ENCODE measurements at regions not wholly inside any gene's neighbourhood (a gene's known extent, or its start where the extent isn't known, plus 50 kb on each side); places are given as distances from the start of the nearest gene placed in this dataset.

DNA sequence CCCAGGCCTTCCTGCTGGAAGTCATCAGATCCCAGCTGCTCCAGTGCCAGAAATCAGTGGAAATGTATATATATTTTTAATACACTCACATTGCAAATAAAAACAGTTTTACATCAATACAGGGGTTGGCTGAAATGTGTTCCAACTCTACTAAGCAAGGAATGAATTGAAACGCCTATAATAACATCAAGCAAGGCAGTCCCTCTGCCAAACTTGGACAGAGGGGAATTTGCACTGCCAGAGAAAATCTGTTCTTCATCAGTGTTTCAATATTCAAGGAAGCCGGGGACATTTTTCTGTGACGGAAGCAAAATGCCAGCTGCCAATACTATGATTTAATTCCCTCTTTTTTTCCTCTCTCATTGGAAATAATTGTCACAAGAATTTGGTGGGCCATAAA lies 335.3 kb downstream of the TNS1 start:
- Histone ChIP-seq H3K9ac (ENCODE audit: control insufficient read depth, insufficient read depth, low read length) (no peak overlapping the region), H3K36me3 (ENCODE audit: control insufficient read depth in 2 of 2, insufficient read depth in 2 of 2, low read length in 1 of 2) (no peaks in the 10 kb centered on the region), H2AFZ (ENCODE audit: control insufficient read depth, low read depth, low read length) (no peak overlapping the region), H3K4me3 (no peak overlapping the region), H3K27ac (ENCODE audit: control insufficient read depth, insufficient read depth) (no peak overlapping the region), H3K9me3 (replicated peaks; ENCODE audit: control insufficient read depth, insufficient read depth, low read length) (no peaks in the 10 kb centered on the region), H3K79me2 (ENCODE audit: control insufficient read depth, insufficient read depth, low read length) (no peaks in the 10 kb centered on the region), H3K4me2 (ENCODE audit: control insufficient read depth, insufficient read depth) (no peak overlapping the region), H3K4me1 (ENCODE audit: control insufficient read depth, insufficient read depth, low read length) (no peaks in the 10 kb centered on the region), H3K27me3 (replicated peaks in 1 of 2; ENCODE audit: control insufficient read depth in 2 of 2, insufficient read depth in 2 of 2, low read length in 1 of 2) (no peaks in the 10 kb centered on the region), H4K20me1 (ENCODE audit: control insufficient read depth, insufficient read depth) (no peaks in the 10 kb centered on the region)
- ChIA-PET POLR2A (no interaction called here), SMC1A (ENCODE audit: uncharacterized antibody, unreplicated experiment) (interaction anchor here (0.6 to 1.5 kb wide), 2 partner anchors 17 to 30 kb away, joined by 3 read pairs; no protein-coding TSS in a partner anchor), CTCF (interaction anchor here (2.5 kb wide), 1 partner anchor 17 kb away, joined by 14 read pairs; no protein-coding TSS in a partner anchor), RAD21 (ENCODE audit: unreplicated experiment) (no interaction called here)
- intact Hi-C loops (cut with micrococcal nuclease; ENCODE audit: unreplicated experiment), result no loop called here
- in situ Hi-C loops (cut with MboI), result no loop called here
- no peak for FAIRE-seq
- BruUV-seq (replicated peaks), result no TSS peak
- WGBS (ENCODE audit: insufficient coverage, insufficient replicate concordance, low lambda C conversion rate, missing lambda C conversion rate), result 69% methylated on average over 3 of the region's 3 CpGs
- TF ChIP-seq, protein P1, sequence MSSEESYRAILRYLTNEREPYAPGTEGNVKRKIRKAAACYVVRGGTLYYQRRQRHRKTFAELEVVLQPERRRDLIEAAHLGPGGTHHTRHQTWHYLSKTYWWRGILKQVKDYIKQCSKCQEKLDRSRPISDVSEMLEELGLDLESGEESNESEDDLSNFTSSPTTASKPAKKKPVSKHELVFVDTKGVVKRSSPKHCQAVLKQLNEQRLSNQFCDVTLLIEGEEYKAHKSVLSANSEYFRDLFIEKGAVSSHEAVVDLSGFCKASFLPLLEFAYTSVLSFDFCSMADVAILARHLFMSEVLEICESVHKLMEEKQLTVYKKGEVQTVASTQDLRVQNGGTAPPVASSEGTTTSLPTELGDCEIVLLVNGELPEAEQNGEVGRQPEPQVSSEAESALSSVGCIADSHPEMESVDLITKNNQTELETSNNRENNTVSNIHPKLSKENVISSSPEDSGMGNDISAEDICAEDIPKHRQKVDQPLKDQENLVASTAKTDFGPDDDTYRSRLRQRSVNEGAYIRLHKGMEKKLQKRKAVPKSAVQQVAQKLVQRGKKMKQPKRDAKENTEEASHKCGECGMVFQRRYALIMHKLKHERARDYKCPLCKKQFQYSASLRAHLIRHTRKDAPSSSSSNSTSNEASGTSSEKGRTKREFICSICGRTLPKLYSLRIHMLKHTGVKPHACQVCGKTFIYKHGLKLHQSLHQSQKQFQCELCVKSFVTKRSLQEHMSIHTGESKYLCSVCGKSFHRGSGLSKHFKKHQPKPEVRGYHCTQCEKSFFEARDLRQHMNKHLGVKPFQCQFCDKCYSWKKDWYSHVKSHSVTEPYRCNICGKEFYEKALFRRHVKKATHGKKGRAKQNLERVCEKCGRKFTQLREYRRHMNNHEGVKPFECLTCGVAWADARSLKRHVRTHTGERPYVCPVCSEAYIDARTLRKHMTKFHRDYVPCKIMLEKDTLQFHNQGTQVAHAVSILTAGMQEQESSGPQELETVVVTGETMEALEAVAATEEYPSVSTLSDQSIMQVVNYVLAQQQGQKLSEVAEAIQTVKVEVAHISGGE (CRISPR knock-in tag; IDR thresholded peaks at IDR 0.05), result no peak
- TF ChIP-seq SRF (IDR thresholded peaks at IDR 0.05; ENCODE audit: low read depth in 2 of 2, low read length in 2 of 2), result no peak
- TF ChIP-seq ZNF207 (IDR thresholded peaks at IDR 0.05; ENCODE audit: borderline replicate concordance), result no peak
- TF ChIP-seq BRCA1 (IDR thresholded peaks at IDR 0.05; ENCODE audit: low read depth, low read length), result no peak
- TF ChIP-seq EP300 (IDR thresholded peaks at IDR 0.05; ENCODE audit: borderline replicate concordance in 1 of 2, control insufficient read depth in 1 of 2, low read depth in 2 of 2, low read length in 2 of 2), result no peak
- TF ChIP-seq FOS (IDR thresholded peaks at IDR 0.05; ENCODE audit: borderline replicate concordance, extremely low read depth, insufficient read length), result no peak
- TF ChIP-seq MTA2 (IDR thresholded peaks at IDR 0.05; ENCODE audit: low read depth), result no peak
- ATAC-seq, result no peak
- DNase-seq (ENCODE audit: low read depth, low spot score), result no peak

Data from GM12878 (cell line).